Gastrocnemius medialis (tissue), 4 donors: ENCODE measurements at regions not wholly inside any gene's neighbourhood (a gene's known extent, or its start where the extent isn't known, plus 50 kb on each side); places are given as distances from the start of the nearest gene placed in this dataset.
"Not testable (repeated sequence)": the region's sequence is repeated elsewhere in the genome, so short reads cannot be mapped to it uniquely, and the experiment has no call there.

ENCODE experiments used
- ATAC-seq, 2 donors: fragments of 150-250 bp; one replicate each; pipeline ENCODE4 v1.9.1; 2016
- DNase-seq, 2 donors: peaks; one replicate each; pipeline ENCODE4 v3.0.0-alpha.2; 2019
- H3K27ac ChIP-seq, 4 donors: fragments of 200-600 bp; sonication (generic); 1 replicate in 1 of 4; 2 replicates in 3 of 4; pipeline ENCODE4 v1.5.1; 2016 to 2018; ENCODE audit warnings: mild to moderate bottlenecking in 2 of 4, moderate library complexity in 1 of 4
- H3K27me3 ChIP-seq, 3 donors: fragments of 200-600 bp; sonication (generic) in 2 of 3; 1 replicate in 1 of 3; 2 replicates in 2 of 3; pipeline versions ENCODE4 v1.5.1 to v1.6.0; 2016 to 2019; ENCODE audit warnings: mild to moderate bottlenecking in 1 of 3, moderate library complexity in 1 of 3
- H3K36me3 ChIP-seq, 2 donors: fragments of 200-600 bp; sonication (generic) in 1 of 2; one replicate each; pipeline ENCODE4 v1.5.1; 2017 to 2018
- H3K4me1 ChIP-seq, 2 donors: fragments of 200-600 bp; sonication (generic) in 1 of 2; one replicate each; pipeline ENCODE4 v1.5.1; 2016 to 2017; ENCODE audit warnings: mild to moderate bottlenecking in 2 of 2
- H3K4me3 ChIP-seq, 4 donors: fragments of 200-600 bp; sonication (generic) in 3 of 4; 1 replicate in 1 of 4; 2 replicates in 3 of 4; pipeline ENCODE4 v1.5.1; 2016 to 2019; ENCODE audit warnings: mild to moderate bottlenecking in 2 of 4
- H3K9me3 ChIP-seq, 3 donors: fragments of 200-600 bp; sonication (generic) in 2 of 3; 1 replicate in 1 of 3; 2 replicates in 2 of 3; pipeline ENCODE4 v1.5.1; 2016 to 2019
- CTCF ChIP-seq, 5 experiments: fragments of 450-650 bp in 3 of 5; fragments of 200-600 bp in 2 of 5; sonication (generic) in 2 of 5; IDR thresholded peaks in 4 of 5; conservative IDR thresholded peaks in 1 of 5; 1 replicate in 4 of 5; 2 replicates in 1 of 5; pipeline ENCODE4 v1.5.1; 2016 to 2019; ENCODE audit warnings: antibody characterized with exemption in 5 of 5, mild to moderate bottlenecking in 3 of 5, moderate library complexity in 3 of 5
- POLR2A ChIP-seq, 2 donors: fragments of 450-650 bp; IDR thresholded peaks; one replicate each; pipeline ENCODE4 v1.6.1; 2017; ENCODE audit warnings: antibody characterized with exemption in 2 of 2, mild to moderate bottlenecking in 2 of 2, moderate library complexity in 2 of 2
- in situ Hi-C, 4 donors: fragments of 200-750 bp; cut with MboI; loops; one replicate each; pipeline versions ENCODE4 v1.15.0 to v1.8.0; 2017; ENCODE audit warnings: low sequenced_read_pairs in 4 of 4
- intact Hi-C: fragments of 100-400 bp; cut with DNase I; formaldehyde crosslinking; loops from one replicate; pipeline ENCODE4 v1.15.1; 2023; ENCODE audit warnings: low total_unique reads

- intact Hi-C loops, result no loop called here
- in situ Hi-C loops, result no loop called here
Observed at GRCh38 chr20:5474646-5475550, 135.9 kb downstream of the GPCPD1 start.

GRCh38 chr20:5471866-5472265 is 138.9 kb downstream of the GPCPD1 start:
- ATAC-seq, H3K4me3 ChIP-seq, H3K9me3 ChIP-seq, H3K27me3 ChIP-seq, DNase-seq, in situ Hi-C loops, intact Hi-C loops, H3K36me3 ChIP-seq, H3K4me1 ChIP-seq, H3K27ac ChIP-seq: not testable (repeated sequence)

More at GRCh38 chr20:5474646-5475550, 135.9 kb downstream of the GPCPD1 start:
- Histone ChIP-seq H3K27ac (no peak overlapping the region), H3K9me3 (no peaks in the 10 kb centered on the region), H3K4me3 (no peak overlapping the region), H3K4me1 (no peaks in the 10 kb centered on the region), H3K36me3 (no peaks in the 10 kb centered on the region), H3K27me3 (no peaks in the 10 kb centered on the region)
- ATAC-seq, result no peak
- DNase-seq, result no peak
- no peak for TF ChIP-seq POLR2A (IDR thresholded peaks at IDR 0.05)
- TF ChIP-seq CTCF (IDR thresholded peaks at IDR 0.05 in 4 of 5, conservative IDR thresholded peaks at IDR 0.05 in 1 of 5), result no peak

- H3K27me3 ChIP-seq, result no peaks in the 10 kb centered on the region
- TF ChIP-seq CTCF (IDR thresholded peaks at IDR 0.05 in 4 of 5, conservative IDR thresholded peaks at IDR 0.05 in 1 of 5), result no peak
- no peak for TF ChIP-seq POLR2A (IDR thresholded peaks at IDR 0.05)
- no peak for DNase-seq
- no peak for ATAC-seq
- H3K4me1 ChIP-seq, result no peaks in the 10 kb centered on the region
- H3K36me3 ChIP-seq, result no peaks in the 10 kb centered on the region
- in situ Hi-C loops (no loop called here), intact Hi-C loops (no loop called here)
- no peak overlapping the region for H3K4me3 ChIP-seq
- no peak overlapping the region for H3K27ac ChIP-seq
- H3K9me3 ChIP-seq, result no peaks in the 10 kb centered on the region
Observed at GRCh38 chr20:5471368-5471767, 139.4 kb downstream of the GPCPD1 start.

- intact Hi-C loops, result no loop called here
- in situ Hi-C loops, result no loop called here
- Histone ChIP-seq H3K27ac (no peak overlapping the region), H3K4me1 (no peaks in the 10 kb centered on the region), H3K4me3 (no peak overlapping the region), H3K9me3 (no peaks in the 10 kb centered on the region), H3K36me3 (no peaks in the 10 kb centered on the region), H3K27me3 (no peaks in the 10 kb centered on the region)
- TF ChIP-seq CTCF (IDR thresholded peaks at IDR 0.05 in 4 of 5, conservative IDR thresholded peaks at IDR 0.05 in 1 of 5), result no peak
- TF ChIP-seq POLR2A (IDR thresholded peaks at IDR 0.05), result no peak
- ATAC-seq (no peak), DNase-seq (no peak)
Observed at GRCh38 chr20:5470943-5471342, 139.9 kb downstream of the GPCPD1 start.

- no peak for TF ChIP-seq POLR2A (IDR thresholded peaks at IDR 0.05)
- TF ChIP-seq CTCF (IDR thresholded peaks at IDR 0.05 in 4 of 5, conservative IDR thresholded peaks at IDR 0.05 in 1 of 5), result no peak
- Histone ChIP-seq H3K4me3 (no peak overlapping the region), H3K36me3 (no peaks in the 10 kb centered on the region), H3K27ac (no peak overlapping the region), H3K9me3 (no peaks in the 10 kb centered on the region), H3K27me3 (no peaks in the 10 kb centered on the region), H3K4me1 (no peaks in the 10 kb centered on the region)
- in situ Hi-C loops, result no loop called here
- ATAC-seq (no peak), DNase-seq (no peak)
- intact Hi-C loops, result no loop called here
Observed at GRCh38 chr20:5470458-5470857, 140.3 kb downstream of the GPCPD1 start.
